PC-9 (cell line): ENCODE measurements at regions not wholly inside any gene's neighbourhood (a gene's known extent, or its start where the extent isn't known, plus 50 kb on each side); places are given as distances from the start of the nearest gene placed in this dataset.

Source experiments
- BruUV-seq: library from RNA; stranded (reverse); fragments of 400-500 nt; replicated peaks from 2 replicates; lab custom pipeline; 2021; lab: Mats Ljungman, UMichigan
- CTCF ChIA-PET: fragments of 300-600 bp; sonication (Branson Sonifier 250); formaldehyde crosslinking; loops from one replicate; lab custom pipeline; 2022; ENCODE audit warnings: antibody characterized with exemption; lab: Charles Lee
- POLR2A ChIA-PET: fragments of 300-600 bp; sonication (Branson Sonifier 250); formaldehyde crosslinking; loops from one replicate; lab custom pipeline; 2022; ENCODE audit warnings: antibody characterized with exemption; ENCODE audit not compliant: unreplicated experiment; lab: Charles Lee
- DNase-seq, 2 experiments: peaks; one replicate each; pipeline versions ENCODE4 v3.0.0 to v3.0.0-alpha.2; 2015 to 2022; ENCODE audit warnings: mixed read lengths in 1 of 2
- H2AFZ ChIP-seq: fragments of 200-600 bp; sonication (generic); 2 replicates; pipeline ENCODE4 v1.8.1; 2017; ENCODE audit warnings: antibody characterized with exemption
- H3F3A ChIP-seq: fragments of 200-600 bp; sonication (generic); 2 replicates; pipeline ENCODE4 v1.8.1; 2017; ENCODE audit warnings: antibody characterized with exemption, mild to moderate bottlenecking, low read depth; ENCODE audit not compliant: insufficient read depth
- H3K27ac ChIP-seq: fragments of 200-600 bp; sonication (generic); 2 replicates; pipeline ENCODE4 v1.6.1; 2016; ENCODE audit warnings: mixed run types
- H3K27me3 ChIP-seq: fragments of 200-600 bp; sonication (generic); 2 replicates; pipeline ENCODE4 v1.6.1; 2016; ENCODE audit warnings: low read depth, mixed run types; ENCODE audit not compliant: insufficient read depth
- H3K36me3 ChIP-seq: fragments of 200-600 bp; sonication (generic); 2 replicates; pipeline ENCODE4 v1.6.1; 2016; ENCODE audit warnings: low read depth, mixed run types
- H3K4me1 ChIP-seq: fragments of 200-600 bp; sonication (generic); replicated peaks from 2 replicates; pipeline ENCODE4 v1.6.1; 2016; ENCODE audit warnings: mixed run types; ENCODE audit not compliant: insufficient read depth
- H3K4me2 ChIP-seq: fragments of 200-600 bp; sonication (generic); 2 replicates; pipeline ENCODE4 v1.6.1; 2017; ENCODE audit warnings: mixed run types
- H3K4me3 ChIP-seq: fragments of 200-600 bp; sonication (generic); 2 replicates; pipeline ENCODE4 v1.6.1; 2016; ENCODE audit warnings: mixed run types
- H3K79me2 ChIP-seq: fragments of 200-600 bp; sonication (generic); 2 replicates; pipeline ENCODE4 v1.6.1; 2017; ENCODE audit warnings: low read depth, mixed run types
- H3K9me2 ChIP-seq: fragments of 200-600 bp; sonication (generic); 2 replicates; pipeline ENCODE4 v1.8.1; 2017; ENCODE audit warnings: mild to moderate bottlenecking; ENCODE audit not compliant: insufficient read depth
- H3K9me3 ChIP-seq: fragments of 200-600 bp; sonication (generic); 2 replicates; pipeline ENCODE4 v1.8.1; 2016; ENCODE audit warnings: low read depth; ENCODE audit not compliant: insufficient read depth
- H4K20me1 ChIP-seq: fragments of 200-600 bp; sonication (generic); 2 replicates; pipeline ENCODE4 v1.8.1; 2017; ENCODE audit not compliant: insufficient read depth
- CTCF ChIP-seq: fragments of 200-600 bp; sonication (generic); conservative IDR thresholded peaks from 2 replicates; pipeline ENCODE4 v1.6.1; 2017; ENCODE audit warnings: mixed run types, antibody characterized with exemption, mild to moderate bottlenecking, moderate library complexity
- EZH2 ChIP-seq: fragments of 200-600 bp; sonication (generic); IDR thresholded peaks from 2 replicates; pipeline ENCODE4 v1.8.0; 2017; ENCODE audit warnings: antibody characterized with exemption, low read depth
- intact Hi-C: fragments of 100-400 bp; cut with micrococcal nuclease; formaldehyde crosslinking; loops from one replicate; pipeline ENCODE4 v1.10.0; 2022; ENCODE audit not compliant: unreplicated experiment

- H4K20me1 ChIP-seq: no peaks in the 10 kb centered on the region
- no peak overlapping the region for H3K4me2 ChIP-seq
- H3K27ac ChIP-seq: no peak overlapping the region
- no peaks in the 10 kb centered on the region for H3K36me3 ChIP-seq
- H2AFZ ChIP-seq: no peak overlapping the region
- no peaks in the 10 kb centered on the region for H3K9me2 ChIP-seq
- intact Hi-C loops: no loop called here
- H3K4me3 ChIP-seq: no peak overlapping the region
- no TSS peak for BruUV-seq
- no peaks in the 10 kb centered on the region for H3K27me3 ChIP-seq
- TF ChIP-seq CTCF: no peak
- no peak for TF ChIP-seq EZH2
- no peaks in the 10 kb centered on the region for H3K79me2 ChIP-seq
- H3F3A ChIP-seq: no peaks in the 10 kb centered on the region
- POLR2A ChIA-PET: no interaction called here
- peak in 1 of 2 experiments; percentile 63 for DNase-seq
- H3K4me1 ChIP-seq: no peaks in the 10 kb centered on the region
- CTCF ChIA-PET: no interaction called here
- H3K9me3 ChIP-seq: no peaks in the 10 kb centered on the region
These were observed 100.9 kb downstream of the AASDHPPT start for GRCh38 chr11:106178361-106178760.

- TF ChIP-seq EZH2 (no peak), CTCF (no peak)
- no peaks in the 10 kb centered on the region for H3K4me1 ChIP-seq
- H3K9me2 ChIP-seq: no peaks in the 10 kb centered on the region
- POLR2A ChIA-PET: no interaction called here
- H3K4me2 ChIP-seq: no peak overlapping the region
- DNase-seq: no peak
- no peaks in the 10 kb centered on the region for H3K36me3 ChIP-seq
- no peaks in the 10 kb centered on the region for H3F3A ChIP-seq
- H3K27ac ChIP-seq: no peak overlapping the region
- H3K79me2 ChIP-seq: no peaks in the 10 kb centered on the region
- H3K9me3 ChIP-seq: no peaks in the 10 kb centered on the region
- intact Hi-C loops: no loop called here
- no peak overlapping the region for H3K4me3 ChIP-seq
- H2AFZ ChIP-seq: no peak overlapping the region
- H4K20me1 ChIP-seq: no peaks in the 10 kb centered on the region
- no TSS peak for BruUV-seq
- CTCF ChIA-PET: no interaction called here
- H3K27me3 ChIP-seq: no peaks in the 10 kb centered on the region
These were observed 101.6 kb downstream of the AASDHPPT start for GRCh38 chr11:106179048-106179447.

- Histone ChIP-seq H2AFZ (0 out of 2 replicates have a peak overlapping the region, but pooled peaks have one; percentile 63), H3K79me2 (no peaks in the 10 kb centered on the region), H3K4me3 (no peak overlapping the region), H3K9me2 (no peaks in the 10 kb centered on the region), H3K9me3 (peaks cover 5% of the 10 kb centered on the region; the same call in 1 of the 2 replicates), H4K20me1 (no peaks in the 10 kb centered on the region), H3K36me3 (no peaks in the 10 kb centered on the region), H3K27me3 (no peaks in the 10 kb centered on the region), H3F3A (no peaks in the 10 kb centered on the region), H3K4me2 (no peak overlapping the region), H3K4me1 (no peaks in the 10 kb centered on the region), H3K27ac (no peak overlapping the region)
- CTCF ChIA-PET: no interaction called here
- TF ChIP-seq EZH2 (no peak), CTCF (no peak)
- DNase-seq: no peak
- no TSS peak for BruUV-seq
- POLR2A ChIA-PET: no interaction called here
- intact Hi-C loops: no loop called here
These were observed 109.2 kb downstream of the AASDHPPT start for GRCh38 chr11:106186630-106187029.
